SW480 (cell line): ENCODE measurements at regions not wholly inside any gene's neighbourhood (a gene's known extent, or its start where the extent isn't known, plus 50 kb on each side); places are given as distances from the start of the nearest gene placed in this dataset.

Experiments
- DNase-seq: peaks from one replicate; pipeline ENCODE4 v3.0.0-alpha.2; 2016; ENCODE audit warnings: low spot score

GRCh38 chr2:52135235-52135634 is 1103.3 kb upstream of the NRXN1 start:
- DNase-seq: no peak

DNA sequence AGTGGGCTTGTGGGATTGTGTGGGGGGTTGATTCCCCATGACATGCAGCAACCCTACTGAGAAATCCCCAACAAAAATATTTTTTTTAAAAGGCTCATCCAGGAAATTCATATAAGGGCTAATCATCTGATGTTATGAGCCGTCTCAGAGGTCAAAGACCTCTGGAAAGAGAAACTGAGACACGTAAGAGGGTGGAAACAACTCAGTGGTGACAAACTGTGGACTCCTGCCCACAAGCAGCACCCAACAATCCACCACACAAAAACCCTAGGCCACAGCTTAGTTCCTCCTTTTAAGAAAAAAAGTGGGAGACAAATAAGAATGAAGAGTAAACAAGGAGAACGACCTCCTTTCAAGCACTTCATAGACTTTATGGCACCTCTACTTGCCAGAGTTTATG is 1096.1 kb upstream of the NRXN1 start:
- no peak for DNase-seq

- no peak for DNase-seq
Measured at GRCh38 chr2:52127527-52127926, 1095.6 kb upstream of the NRXN1 start.

DNA sequence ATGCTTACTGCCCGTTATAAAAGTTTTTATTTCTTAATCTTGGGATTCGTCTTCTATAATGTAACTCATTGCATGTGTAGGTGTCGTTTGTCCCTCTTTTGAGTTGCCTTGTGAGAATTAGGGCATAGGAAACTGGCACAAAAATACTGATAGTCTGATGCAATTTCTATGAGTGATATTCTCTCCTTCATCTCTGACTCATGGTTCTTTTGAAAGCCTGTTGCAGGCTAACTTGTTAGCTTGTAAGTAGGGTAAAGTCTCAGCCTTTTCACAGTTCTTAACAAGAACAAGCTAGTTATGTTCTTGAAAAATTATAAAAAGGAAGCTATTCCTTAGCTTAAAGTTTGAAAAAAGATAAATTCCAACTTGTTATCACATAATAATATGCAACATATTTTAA is 1085.4 kb upstream of the NRXN1 start:
- no peak for DNase-seq

- DNase-seq: no peak
Measured at GRCh38 chr2:52115750-52116149, 1083.8 kb upstream of the NRXN1 start.

DNA sequence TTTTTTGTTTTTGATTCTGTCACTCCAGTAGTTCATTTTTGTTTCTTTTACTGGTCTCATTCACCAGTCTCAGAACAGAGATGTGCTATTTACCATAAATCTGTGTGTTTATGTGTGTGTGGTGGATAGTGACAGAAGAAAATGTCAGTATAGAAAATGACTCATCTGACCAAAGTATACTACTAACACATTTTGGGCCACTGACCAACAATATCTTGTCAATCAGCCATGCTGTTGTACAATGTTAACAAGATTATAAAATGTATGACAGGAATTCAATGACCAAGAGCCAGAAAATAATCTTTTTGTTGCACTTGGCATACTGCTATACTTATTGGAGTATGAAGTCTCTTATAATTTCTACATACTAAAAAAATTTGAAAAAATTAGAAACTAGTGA is 1081.4 kb upstream of the NRXN1 start:
- DNase-seq: no peak

DNA sequence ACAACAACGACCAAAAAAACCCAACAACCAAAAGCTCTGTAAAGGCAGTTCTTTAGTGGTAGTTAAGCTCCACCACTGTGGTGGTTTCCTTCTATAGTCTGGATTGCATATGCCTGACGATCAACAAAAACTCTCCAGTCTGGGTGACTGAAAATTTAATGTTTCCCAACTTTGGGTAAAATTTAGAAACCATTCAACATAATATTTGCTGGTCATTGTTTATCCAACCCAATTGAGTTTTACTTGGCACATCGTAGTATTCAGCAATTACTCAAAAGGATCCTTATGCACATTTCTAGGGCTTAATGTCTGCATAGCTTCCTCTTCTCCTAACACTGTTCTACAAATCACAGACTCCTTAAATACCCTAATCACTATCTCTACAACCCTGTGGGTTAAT is 1080.2 kb upstream of the NRXN1 start:
- no peak for DNase-seq

GRCh38 chr2:52107124-52107523 is 1075.2 kb upstream of the NRXN1 start:
- DNase-seq: no peak

DNA sequence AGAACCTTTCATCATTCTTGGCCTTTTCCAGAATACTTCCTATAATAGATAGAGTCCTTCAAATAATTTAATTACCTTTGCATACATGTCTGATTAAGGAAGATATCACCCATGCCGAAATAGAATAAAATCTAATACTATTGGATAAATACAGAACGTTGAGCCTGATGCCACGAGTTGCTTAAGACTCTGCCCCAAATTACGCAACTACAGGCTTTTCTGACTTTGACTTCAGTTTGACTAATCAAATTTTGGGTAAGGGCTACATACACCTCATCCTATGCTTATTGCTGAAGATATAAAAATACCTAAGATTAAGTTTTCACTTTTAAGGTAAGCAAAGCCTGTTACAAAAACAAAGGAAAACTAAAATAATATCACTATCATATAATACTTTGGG is 1065.1 kb upstream of the NRXN1 start:
- DNase-seq: no peak

- DNase-seq: no peak
Measured at GRCh38 chr2:52084759-52085158, 1052.8 kb upstream of the NRXN1 start.

DNA sequence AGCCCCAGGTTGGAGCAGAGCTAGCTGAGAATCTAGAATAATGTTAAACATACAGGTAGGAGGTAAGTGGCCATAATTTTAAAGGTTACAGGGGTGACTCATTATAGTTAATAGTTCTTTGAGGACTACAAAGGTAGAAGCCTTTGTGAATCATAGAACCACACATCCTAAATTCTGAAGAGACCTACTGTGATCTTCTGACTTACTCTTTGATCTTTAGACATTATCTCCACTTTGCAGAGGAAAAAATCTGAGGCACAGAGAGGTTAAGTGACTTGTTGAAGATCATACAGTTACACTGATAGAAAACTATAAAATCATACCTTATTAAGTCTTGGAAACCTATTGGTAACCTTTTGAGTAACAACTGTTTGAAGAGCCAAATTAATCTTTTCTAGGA is 1051.3 kb upstream of the NRXN1 start:
- peak; percentile 76 for DNase-seq

DNA sequence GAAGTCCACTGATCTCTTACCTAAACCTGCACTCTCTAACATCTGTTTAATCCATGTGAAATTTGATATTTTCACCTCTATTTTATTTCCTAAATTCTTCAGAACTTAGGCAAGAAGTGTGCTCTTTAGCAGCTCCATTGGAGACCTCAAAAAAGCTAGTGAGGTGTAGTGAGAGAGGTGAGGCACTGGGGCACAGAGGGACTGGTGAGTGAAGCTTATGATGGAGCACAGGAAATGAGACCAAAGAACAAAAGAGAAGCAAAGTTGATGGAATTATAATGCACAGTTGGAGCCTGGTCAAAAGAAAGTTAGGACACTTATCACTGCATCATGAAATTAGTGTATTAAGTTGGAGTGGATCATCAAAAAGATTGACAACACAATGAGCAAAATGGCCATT is 1050.7 kb upstream of the NRXN1 start:
- peak; percentile 34 for DNase-seq

- DNase-seq: no peak
Measured at GRCh38 chr2:52079602-52080001, 1047.7 kb upstream of the NRXN1 start.

- no peak for DNase-seq
Measured at GRCh38 chr2:52077159-52077558, 1045.2 kb upstream of the NRXN1 start.

DNA sequence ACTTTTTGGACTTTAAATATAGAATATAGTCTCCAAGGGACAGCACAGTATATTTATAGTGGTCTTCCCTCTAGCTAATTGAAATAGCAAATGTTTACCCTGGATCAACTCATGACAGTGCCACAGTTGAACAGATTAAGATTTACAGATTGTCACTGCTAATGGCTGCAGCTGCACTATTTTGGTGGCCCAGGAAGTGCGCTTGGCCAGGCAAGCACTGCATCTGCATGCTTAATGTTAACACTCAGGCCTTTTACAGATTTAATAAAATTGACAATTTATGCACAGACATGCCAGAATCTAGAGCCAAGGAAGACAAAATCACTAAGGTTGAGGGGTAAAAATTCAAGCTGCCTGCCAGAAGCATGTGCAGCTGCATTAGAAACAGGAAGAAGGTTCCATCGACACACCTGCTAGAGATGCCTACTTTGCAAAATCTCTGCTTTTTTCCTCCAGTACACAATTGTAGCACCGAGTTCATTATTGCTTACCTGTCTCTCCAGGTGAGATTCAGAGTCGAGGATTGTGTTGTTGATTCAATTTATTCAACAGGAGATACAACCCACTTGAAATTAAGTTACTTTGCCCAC is 1042.3 kb upstream of the NRXN1 start:
- DNase-seq: no peak

GRCh38 chr2:52072949-52073348 is 1041.0 kb upstream of the NRXN1 start:
- DNase-seq: no peak

DNA sequence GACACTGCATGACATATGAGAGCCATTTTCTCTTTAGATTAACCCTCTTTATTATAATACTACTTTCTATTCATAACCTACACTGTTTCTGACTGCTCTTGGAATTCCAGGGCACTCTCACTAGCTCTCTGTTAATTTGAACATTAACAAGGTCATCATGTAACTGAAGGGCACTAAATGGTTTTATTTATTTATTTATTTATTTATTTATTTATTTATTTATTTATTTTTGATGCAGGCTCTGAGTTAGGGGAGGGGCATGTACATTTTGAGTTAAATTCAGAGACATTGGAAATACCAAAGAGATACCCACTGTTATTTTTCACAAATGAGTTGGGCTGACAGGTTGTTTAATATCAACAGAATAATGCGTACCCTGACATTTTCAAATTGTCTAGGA is 1038.7 kb upstream of the NRXN1 start:
- DNase-seq: no peak

- DNase-seq: no peak
Measured at GRCh38 chr2:52064234-52064633, 1032.3 kb upstream of the NRXN1 start.

DNA sequence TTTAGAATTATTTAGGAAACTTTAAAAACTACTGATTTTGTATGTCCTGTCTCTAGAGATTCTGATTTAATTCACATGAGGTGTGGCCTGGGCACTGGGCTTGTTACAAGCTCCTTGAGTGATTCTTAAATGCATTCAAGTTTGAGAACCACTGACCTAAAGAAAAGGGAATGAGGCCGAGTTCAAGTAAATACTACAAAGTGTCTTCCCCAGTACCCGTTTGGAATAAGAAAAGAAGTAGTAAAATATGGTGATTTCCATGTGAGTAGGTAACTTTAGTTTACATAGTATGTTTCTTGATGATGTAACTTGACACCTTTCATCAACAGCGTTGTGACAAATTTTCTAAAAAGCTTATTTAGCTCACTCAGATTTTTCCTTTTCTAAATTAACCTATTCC is 1022.9 kb upstream of the NRXN1 start:
- no peak for DNase-seq

- DNase-seq: no peak
Measured at GRCh38 chr2:52036853-52037252, 1004.9 kb upstream of the NRXN1 start.

DNA sequence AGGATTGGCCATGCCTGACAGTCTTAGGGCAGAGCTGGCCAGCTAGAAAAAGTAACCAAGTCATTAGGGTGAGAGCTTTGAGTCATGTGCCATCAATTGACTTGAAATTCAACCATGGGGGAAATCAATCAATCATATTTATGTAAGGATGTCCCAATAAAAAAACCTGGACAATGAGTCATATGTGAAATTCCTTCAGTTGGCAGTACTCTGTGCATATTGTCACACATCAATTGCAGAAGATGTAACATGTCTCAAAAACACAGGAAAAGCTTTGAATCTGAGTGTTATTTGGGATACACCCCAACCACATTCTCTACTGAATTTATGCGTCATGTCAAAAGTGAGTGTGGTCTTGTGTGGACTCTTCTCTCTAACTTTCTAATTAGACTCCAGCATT is 1004.1 kb upstream of the NRXN1 start:
- no peak for DNase-seq

GRCh38 chr2:52035391-52035790 is 1003.5 kb upstream of the NRXN1 start:
- no peak for DNase-seq

DNA sequence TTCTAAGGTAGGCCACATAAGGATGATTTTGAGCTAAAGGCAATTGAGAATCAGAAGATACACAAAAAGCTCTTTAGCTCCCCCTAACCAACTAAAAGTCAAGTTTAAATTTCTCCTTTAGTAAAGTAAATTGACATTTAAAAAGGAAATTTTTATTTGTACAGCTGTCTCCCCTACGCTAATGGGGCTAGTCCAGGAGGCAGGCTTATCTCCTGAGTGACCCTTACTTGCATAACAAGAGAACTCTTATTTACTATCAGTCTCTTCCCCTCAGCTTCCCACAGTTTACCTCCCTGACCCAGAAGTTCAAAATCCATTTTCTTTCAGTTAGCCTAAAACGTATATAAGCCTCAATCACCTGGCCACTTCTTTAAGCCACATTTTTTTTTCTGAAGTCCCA is 1002.8 kb upstream of the NRXN1 start:
- DNase-seq: no peak

DNA sequence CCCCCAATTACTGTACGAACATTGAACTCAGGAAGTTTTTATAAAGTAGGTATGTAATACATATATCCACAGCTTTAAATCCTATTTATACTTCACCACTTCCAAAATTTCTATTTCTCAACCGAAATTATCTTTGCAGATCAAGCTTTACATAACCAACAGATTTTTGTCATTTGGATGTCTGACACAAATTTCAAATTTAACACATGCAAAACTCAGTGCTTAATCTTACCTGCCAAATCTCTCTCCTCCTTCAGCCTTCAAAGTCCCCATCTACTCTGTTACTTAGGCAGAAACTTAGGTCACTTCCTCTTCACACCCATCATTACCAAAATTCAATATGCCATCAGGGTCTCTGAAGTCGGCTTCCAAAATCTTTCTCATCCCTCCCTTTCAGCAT is 990.1 kb upstream of the NRXN1 start:
- DNase-seq: no peak

- no peak for DNase-seq
Measured at GRCh38 chr2:52017646-52018235, 985.8 kb upstream of the NRXN1 start.
